ENCODE measurements at regions not wholly inside any gene's neighbourhood (a gene's known extent, or its start where the extent isn't known, plus 50 kb on each side); places are given as distances from the start of the nearest gene placed in this dataset.

DNA sequence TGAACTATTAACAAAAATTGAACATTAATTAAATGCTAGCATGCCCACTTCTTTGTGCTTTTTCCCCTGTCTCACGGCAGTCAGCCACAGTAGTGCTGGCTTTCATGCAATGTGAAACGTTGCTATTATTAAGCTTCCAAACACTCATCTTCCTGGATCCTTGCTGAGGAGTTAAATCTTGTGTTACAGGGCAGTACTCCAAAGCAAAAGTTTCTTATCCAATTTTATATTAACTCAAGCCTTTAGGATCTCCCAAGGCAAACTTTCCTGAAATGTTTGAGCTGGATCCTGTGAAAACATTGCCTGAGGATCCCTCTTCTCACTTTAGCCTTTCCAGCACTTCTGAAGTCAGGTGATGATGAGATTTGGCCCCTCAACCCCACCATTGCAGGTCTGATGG is 1454.8 kb downstream of the FSTL5 start:
- TF ChIP-seq TP53 (CRISPR knock-in tag; IDR thresholded peaks at IDR 0.05) (no peak), NR3C1 (CRISPR knock-in tag; conservative IDR thresholded peaks at IDR 0.05; ENCODE audit: low read depth) (no peak), CBFB (CRISPR knock-in tag; IDR thresholded peaks at IDR 0.05; ENCODE audit: low read depth) (no peak), ETV6 (CRISPR knock-in tag; IDR thresholded peaks at IDR 0.05) (no peak), NFYB (CRISPR knock-in tag; conservative IDR thresholded peaks at IDR 0.05; ENCODE audit: low read depth) (no peak), ATF1 (CRISPR knock-in tag; IDR thresholded peaks at IDR 0.05) (no peak)
- TF ChIP-seq, protein P1, sequence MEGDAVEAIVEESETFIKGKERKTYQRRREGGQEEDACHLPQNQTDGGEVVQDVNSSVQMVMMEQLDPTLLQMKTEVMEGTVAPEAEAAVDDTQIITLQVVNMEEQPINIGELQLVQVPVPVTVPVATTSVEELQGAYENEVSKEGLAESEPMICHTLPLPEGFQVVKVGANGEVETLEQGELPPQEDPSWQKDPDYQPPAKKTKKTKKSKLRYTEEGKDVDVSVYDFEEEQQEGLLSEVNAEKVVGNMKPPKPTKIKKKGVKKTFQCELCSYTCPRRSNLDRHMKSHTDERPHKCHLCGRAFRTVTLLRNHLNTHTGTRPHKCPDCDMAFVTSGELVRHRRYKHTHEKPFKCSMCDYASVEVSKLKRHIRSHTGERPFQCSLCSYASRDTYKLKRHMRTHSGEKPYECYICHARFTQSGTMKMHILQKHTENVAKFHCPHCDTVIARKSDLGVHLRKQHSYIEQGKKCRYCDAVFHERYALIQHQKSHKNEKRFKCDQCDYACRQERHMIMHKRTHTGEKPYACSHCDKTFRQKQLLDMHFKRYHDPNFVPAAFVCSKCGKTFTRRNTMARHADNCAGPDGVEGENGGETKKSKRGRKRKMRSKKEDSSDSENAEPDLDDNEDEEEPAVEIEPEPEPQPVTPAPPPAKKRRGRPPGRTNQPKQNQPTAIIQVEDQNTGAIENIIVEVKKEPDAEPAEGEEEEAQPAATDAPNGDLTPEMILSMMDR (IDR thresholded peaks at IDR 0.05), result no peak
- TF ChIP-seq, protein P2, sequence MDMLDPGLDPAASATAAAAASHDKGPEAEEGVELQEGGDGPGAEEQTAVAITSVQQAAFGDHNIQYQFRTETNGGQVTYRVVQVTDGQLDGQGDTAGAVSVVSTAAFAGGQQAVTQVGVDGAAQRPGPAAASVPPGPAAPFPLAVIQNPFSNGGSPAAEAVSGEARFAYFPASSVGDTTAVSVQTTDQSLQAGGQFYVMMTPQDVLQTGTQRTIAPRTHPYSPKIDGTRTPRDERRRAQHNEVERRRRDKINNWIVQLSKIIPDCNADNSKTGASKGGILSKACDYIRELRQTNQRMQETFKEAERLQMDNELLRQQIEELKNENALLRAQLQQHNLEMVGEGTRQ (CRISPR knock-in tag; IDR thresholded peaks at IDR 0.05), result no peak
- TF ChIP-seq, protein P3, sequence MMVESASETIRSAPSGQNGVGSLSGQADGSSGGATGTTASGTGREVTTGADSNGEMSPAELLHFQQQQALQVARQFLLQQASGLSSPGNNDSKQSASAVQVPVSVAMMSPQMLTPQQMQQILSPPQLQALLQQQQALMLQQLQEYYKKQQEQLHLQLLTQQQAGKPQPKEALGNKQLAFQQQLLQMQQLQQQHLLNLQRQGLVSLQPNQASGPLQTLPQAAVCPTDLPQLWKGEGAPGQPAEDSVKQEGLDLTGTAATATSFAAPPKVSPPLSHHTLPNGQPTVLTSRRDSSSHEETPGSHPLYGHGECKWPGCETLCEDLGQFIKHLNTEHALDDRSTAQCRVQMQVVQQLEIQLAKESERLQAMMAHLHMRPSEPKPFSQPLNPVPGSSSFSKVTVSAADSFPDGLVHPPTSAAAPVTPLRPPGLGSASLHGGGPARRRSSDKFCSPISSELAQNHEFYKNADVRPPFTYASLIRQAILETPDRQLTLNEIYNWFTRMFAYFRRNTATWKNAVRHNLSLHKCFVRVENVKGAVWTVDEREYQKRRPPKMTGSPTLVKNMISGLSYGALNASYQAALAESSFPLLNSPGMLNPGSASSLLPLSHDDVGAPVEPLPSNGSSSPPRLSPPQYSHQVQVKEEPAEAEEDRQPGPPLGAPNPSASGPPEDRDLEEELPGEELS (CRISPR knock-in tag; IDR thresholded peaks at IDR 0.05), result no peak
- TF ChIP-seq, protein P4, sequence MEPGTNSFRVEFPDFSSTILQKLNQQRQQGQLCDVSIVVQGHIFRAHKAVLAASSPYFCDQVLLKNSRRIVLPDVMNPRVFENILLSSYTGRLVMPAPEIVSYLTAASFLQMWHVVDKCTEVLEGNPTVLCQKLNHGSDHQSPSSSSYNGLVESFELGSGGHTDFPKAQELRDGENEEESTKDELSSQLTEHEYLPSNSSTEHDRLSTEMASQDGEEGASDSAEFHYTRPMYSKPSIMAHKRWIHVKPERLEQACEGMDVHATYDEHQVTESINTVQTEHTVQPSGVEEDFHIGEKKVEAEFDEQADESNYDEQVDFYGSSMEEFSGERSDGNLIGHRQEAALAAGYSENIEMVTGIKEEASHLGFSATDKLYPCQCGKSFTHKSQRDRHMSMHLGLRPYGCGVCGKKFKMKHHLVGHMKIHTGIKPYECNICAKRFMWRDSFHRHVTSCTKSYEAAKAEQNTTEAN (CRISPR knock-in tag; IDR thresholded peaks at IDR 0.05), result no peak
- TF ChIP-seq, protein P5, sequence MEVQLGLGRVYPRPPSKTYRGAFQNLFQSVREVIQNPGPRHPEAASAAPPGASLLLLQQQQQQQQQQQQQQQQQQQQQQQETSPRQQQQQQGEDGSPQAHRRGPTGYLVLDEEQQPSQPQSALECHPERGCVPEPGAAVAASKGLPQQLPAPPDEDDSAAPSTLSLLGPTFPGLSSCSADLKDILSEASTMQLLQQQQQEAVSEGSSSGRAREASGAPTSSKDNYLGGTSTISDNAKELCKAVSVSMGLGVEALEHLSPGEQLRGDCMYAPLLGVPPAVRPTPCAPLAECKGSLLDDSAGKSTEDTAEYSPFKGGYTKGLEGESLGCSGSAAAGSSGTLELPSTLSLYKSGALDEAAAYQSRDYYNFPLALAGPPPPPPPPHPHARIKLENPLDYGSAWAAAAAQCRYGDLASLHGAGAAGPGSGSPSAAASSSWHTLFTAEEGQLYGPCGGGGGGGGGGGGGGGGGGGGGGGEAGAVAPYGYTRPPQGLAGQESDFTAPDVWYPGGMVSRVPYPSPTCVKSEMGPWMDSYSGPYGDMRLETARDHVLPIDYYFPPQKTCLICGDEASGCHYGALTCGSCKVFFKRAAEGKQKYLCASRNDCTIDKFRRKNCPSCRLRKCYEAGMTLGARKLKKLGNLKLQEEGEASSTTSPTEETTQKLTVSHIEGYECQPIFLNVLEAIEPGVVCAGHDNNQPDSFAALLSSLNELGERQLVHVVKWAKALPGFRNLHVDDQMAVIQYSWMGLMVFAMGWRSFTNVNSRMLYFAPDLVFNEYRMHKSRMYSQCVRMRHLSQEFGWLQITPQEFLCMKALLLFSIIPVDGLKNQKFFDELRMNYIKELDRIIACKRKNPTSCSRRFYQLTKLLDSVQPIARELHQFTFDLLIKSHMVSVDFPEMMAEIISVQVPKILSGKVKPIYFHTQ (CRISPR knock-in tag; IDR thresholded peaks at IDR 0.05), result no peak
- TF ChIP-seq, protein P6, sequence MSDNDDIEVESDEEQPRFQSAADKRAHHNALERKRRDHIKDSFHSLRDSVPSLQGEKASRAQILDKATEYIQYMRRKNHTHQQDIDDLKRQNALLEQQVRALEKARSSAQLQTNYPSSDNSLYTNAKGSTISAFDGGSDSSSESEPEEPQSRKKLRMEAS (CRISPR knock-in tag; IDR thresholded peaks at IDR 0.05), result no peak
- TF ChIP-seq, protein P7, sequence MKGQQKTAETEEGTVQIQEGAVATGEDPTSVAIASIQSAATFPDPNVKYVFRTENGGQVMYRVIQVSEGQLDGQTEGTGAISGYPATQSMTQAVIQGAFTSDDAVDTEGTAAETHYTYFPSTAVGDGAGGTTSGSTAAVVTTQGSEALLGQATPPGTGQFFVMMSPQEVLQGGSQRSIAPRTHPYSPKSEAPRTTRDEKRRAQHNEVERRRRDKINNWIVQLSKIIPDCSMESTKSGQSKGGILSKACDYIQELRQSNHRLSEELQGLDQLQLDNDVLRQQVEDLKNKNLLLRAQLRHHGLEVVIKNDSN (CRISPR knock-in tag; IDR thresholded peaks at IDR 0.05), result no peak

Data from WTC11 (cell line).